Thyroid gland (tissue), 4 donors: ENCODE measurements at regions not wholly inside any gene's neighbourhood (a gene's known extent, or its start where the extent isn't known, plus 50 kb on each side); places are given as distances from the start of the nearest gene placed in this dataset.

ENCODE experiments used
- DNase-seq, 2 donors: peaks; one replicate each; pipeline ENCODE4 v3.0.0-alpha.2; 2019
- H3K27ac ChIP-seq, 3 donors: fragments of 200-600 bp; sonication (generic); 1 replicate in 2 of 3; 2 replicates in 1 of 3; pipeline ENCODE4 v1.5.1; 2016 to 2019; ENCODE audit warnings: mild to moderate bottlenecking in 1 of 3, moderate library complexity in 1 of 3
- H3K27me3 ChIP-seq: fragments of 200-600 bp; sonication (generic); one replicate; pipeline ENCODE4 v1.5.1; 2019
- H3K36me3 ChIP-seq, 2 donors: fragments of 200-600 bp; sonication (generic); one replicate each; pipeline ENCODE4 v1.5.1; 2016 to 2019
- H3K4me1 ChIP-seq, 2 donors: fragments of 200-600 bp; sonication (generic); one replicate each; pipeline ENCODE4 v1.5.1; 2017 to 2019
- H3K4me3 ChIP-seq, 3 donors: fragments of 200-600 bp; sonication (generic); replicated peaks in 1 of 3; 1 replicate in 2 of 3; 2 replicates in 1 of 3; pipeline ENCODE4 v1.5.1; 2016; ENCODE audit warnings: mild to moderate bottlenecking in 1 of 3
- H3K9me3 ChIP-seq: fragments of 200-600 bp; sonication (generic); one replicate; pipeline ENCODE4 v1.5.1; 2017
- POLR2A ChIP-seq, 2 donors: fragments of 450-650 bp; IDR thresholded peaks; one replicate each; pipeline ENCODE4 v1.6.1; 2017; ENCODE audit warnings: antibody characterized with exemption in 2 of 2, mild to moderate bottlenecking in 2 of 2, moderate library complexity in 1 of 2
- WGBS, 2 donors: methylation state at CpG; one replicate each; pipeline ENCODE4 v1.1.5; 2017; 5-methylcytosine and 5-hydroxymethylcytosine counted together
- intact Hi-C: fragments of 100-400 bp; cut with DNase I; formaldehyde crosslinking; loops from one replicate; pipeline ENCODE4 v1.15.1; 2023
- TF ChIP-seq, protein P1 (sequence below), 6 experiments: fragments of 200-600 bp in 3 of 6; fragments of 450-650 bp in 3 of 6; sonication (generic) in 3 of 6; IDR thresholded peaks; one replicate each; pipeline ENCODE4 v1.5.1; 2016 to 2019; ENCODE audit warnings: antibody characterized with exemption in 6 of 6, mild to moderate bottlenecking in 2 of 6, inconsistent platforms in 1 of 6, moderate library complexity in 1 of 6

DNA sequence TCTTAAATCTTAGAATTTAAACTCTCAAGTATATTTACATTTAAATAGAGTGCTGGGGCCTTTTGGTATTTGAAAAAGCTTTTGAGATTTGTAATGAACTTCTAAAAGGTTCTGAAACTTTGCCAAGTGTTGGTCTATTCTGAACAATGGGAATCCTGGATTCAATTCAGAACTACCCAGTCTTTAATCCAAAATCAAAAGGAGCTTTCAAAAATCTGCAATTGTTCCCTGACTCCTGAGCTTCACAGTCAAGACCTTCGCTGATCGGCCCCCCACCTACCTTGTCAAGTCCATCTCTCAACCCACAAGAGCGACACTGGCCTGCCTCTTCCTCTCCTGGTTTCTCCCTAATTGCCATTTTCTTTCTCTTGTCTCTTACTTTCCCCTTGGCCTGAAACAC, 666.1 kb upstream of the BOD1L1 start:
- intact Hi-C loops: no loop called here
- DNase-seq: no peak
- TF ChIP-seq, protein P1, sequence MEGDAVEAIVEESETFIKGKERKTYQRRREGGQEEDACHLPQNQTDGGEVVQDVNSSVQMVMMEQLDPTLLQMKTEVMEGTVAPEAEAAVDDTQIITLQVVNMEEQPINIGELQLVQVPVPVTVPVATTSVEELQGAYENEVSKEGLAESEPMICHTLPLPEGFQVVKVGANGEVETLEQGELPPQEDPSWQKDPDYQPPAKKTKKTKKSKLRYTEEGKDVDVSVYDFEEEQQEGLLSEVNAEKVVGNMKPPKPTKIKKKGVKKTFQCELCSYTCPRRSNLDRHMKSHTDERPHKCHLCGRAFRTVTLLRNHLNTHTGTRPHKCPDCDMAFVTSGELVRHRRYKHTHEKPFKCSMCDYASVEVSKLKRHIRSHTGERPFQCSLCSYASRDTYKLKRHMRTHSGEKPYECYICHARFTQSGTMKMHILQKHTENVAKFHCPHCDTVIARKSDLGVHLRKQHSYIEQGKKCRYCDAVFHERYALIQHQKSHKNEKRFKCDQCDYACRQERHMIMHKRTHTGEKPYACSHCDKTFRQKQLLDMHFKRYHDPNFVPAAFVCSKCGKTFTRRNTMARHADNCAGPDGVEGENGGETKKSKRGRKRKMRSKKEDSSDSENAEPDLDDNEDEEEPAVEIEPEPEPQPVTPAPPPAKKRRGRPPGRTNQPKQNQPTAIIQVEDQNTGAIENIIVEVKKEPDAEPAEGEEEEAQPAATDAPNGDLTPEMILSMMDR (IDR thresholded peaks at IDR 0.05): no peak
- TF ChIP-seq POLR2A (IDR thresholded peaks at IDR 0.05): no peak
- H3K27ac ChIP-seq: no peak overlapping the region
- no peaks in the 10 kb centered on the region for H3K9me3 ChIP-seq
- H3K4me3 ChIP-seq: no peak overlapping the region
- H3K4me1 ChIP-seq: no peaks in the 10 kb centered on the region
- WGBS, 2 donors: 83 to 87% methylated on average over 3 of the region's 3 CpGs
- no peaks in the 10 kb centered on the region for H3K27me3 ChIP-seq
- H3K36me3 ChIP-seq: no peaks in the 10 kb centered on the region

DNA sequence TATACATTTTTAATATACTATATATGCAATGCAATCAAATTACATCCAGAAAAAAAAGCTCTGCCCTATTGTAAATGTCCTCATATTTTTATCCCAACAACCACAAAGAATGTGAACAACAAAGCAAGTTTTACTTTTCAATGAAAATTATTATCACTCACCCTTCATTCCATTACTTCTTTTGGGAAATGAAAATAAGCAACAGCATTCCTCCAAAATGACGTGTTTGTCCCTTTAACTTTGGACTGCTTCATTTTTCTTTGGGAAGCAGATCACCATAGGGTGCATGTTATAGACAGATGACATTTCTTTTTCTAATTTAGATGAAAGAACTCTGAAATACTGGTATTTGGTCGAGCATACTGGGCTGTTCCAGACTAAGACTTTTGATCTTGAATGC, 667.1 kb upstream of the BOD1L1 start:
- no peaks in the 10 kb centered on the region for H3K9me3 ChIP-seq
- no peaks in the 10 kb centered on the region for H3K4me1 ChIP-seq
- TF ChIP-seq POLR2A (IDR thresholded peaks at IDR 0.05): no peak
- TF ChIP-seq, protein P1 (IDR thresholded peaks at IDR 0.05): no peak
- 60 to 62% methylated on average over 2 of the region's 2 CpGs for WGBS, 2 donors
- H3K27me3 ChIP-seq: no peaks in the 10 kb centered on the region
- H3K36me3 ChIP-seq: no peaks in the 10 kb centered on the region
- intact Hi-C loops: no loop called here
- DNase-seq: no peak
- H3K27ac ChIP-seq: no peak overlapping the region
- H3K4me3 ChIP-seq: no peak overlapping the region

DNA sequence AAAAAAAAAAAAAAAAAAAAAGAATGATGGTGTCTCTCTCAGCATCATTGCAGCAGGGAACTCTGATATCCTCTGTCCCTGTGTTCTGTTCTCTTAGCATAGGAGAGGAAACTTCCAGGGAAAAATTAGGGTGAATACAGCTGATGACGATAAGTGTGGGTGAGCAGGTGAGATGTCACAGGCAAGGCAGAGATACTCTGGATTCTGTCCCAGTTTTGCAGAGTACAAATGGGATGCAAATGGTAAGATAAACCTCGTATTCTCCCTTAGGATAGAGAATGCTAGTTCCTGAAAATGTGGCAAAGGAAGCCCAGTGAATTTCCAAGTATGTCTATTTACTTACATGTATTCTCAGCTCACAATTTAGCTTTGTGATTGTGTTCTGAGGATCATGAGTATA, 671.6 kb upstream of the BOD1L1 start:
- H3K27me3 ChIP-seq: no peaks in the 10 kb centered on the region
- no peaks in the 10 kb centered on the region for H3K9me3 ChIP-seq
- intact Hi-C loops: no loop called here
- H3K27ac ChIP-seq: no peak overlapping the region
- H3K36me3 ChIP-seq: no peaks in the 10 kb centered on the region
- WGBS, 2 donors: 82 to 85% methylated on average over 2 of the region's 2 CpGs
- no peak for DNase-seq
- no peaks in the 10 kb centered on the region for H3K4me1 ChIP-seq
- no peak for TF ChIP-seq POLR2A (IDR thresholded peaks at IDR 0.05)
- TF ChIP-seq, protein P1 (IDR thresholded peaks at IDR 0.05): no peak
- H3K4me3 ChIP-seq: no peak overlapping the region

GRCh38 chr4:14302021-14302420, 674.5 kb upstream of the BOD1L1 start:
- Histone ChIP-seq H3K4me1 (no peaks in the 10 kb centered on the region), H3K27me3 (no peaks in the 10 kb centered on the region), H3K36me3 (no peaks in the 10 kb centered on the region), H3K27ac (no peak overlapping the region), H3K4me3 (no peak overlapping the region), H3K9me3 (no peaks in the 10 kb centered on the region)
- no peak for DNase-seq
- no peak for TF ChIP-seq POLR2A (IDR thresholded peaks at IDR 0.05)
- TF ChIP-seq, protein P1 (IDR thresholded peaks at IDR 0.05): no peak
- intact Hi-C loops: no loop called here

DNA sequence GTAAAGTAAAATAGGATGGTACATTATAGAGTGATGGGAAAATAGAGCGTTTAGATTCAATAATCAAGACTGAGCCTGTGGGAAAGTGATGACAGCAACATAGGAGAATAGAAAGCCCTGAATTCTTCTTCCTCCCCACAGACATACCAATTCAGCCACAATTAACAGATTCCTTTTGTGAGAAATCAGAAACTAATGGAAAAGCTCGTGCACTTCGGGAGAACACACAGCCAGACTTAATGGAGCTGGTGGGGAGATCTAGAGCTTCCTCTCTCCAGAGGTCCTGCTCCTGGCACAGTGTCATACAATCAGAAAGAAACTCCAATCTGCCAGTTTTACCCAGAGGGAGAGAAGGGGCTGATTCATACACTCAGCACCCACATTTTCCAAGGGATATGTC, 676.3 kb upstream of the BOD1L1 start:
- H3K36me3 ChIP-seq: no peaks in the 10 kb centered on the region
- H3K9me3 ChIP-seq: no peaks in the 10 kb centered on the region
- H3K27me3 ChIP-seq: no peaks in the 10 kb centered on the region
- DNase-seq: no peak
- no peak for TF ChIP-seq POLR2A (IDR thresholded peaks at IDR 0.05)
- TF ChIP-seq, protein P1 (IDR thresholded peaks at IDR 0.05): no peak
- no peaks in the 10 kb centered on the region for H3K4me1 ChIP-seq
- no peak overlapping the region for H3K4me3 ChIP-seq
- intact Hi-C loops: no loop called here
- H3K27ac ChIP-seq: no peak overlapping the region
- 80 to 82% methylated on average over 3 of the region's 3 CpGs for WGBS, 2 donors
